Nucleus accumbens (tissue), 56 donors: ENCODE measurements at regions not wholly inside any gene's neighbourhood (a gene's known extent, or its start where the extent isn't known, plus 50 kb on each side); places are given as distances from the start of the nearest gene placed in this dataset.
"Not testable (repeated sequence)": the region's sequence is repeated elsewhere in the genome, so short reads cannot be mapped to it uniquely, and the experiment has no call there.

Experiments
- DNase-seq, 56 donors: peaks; one replicate each; lab custom pipeline; 2025; lab: John Stamatoyannopoulos, UW

DNA sequence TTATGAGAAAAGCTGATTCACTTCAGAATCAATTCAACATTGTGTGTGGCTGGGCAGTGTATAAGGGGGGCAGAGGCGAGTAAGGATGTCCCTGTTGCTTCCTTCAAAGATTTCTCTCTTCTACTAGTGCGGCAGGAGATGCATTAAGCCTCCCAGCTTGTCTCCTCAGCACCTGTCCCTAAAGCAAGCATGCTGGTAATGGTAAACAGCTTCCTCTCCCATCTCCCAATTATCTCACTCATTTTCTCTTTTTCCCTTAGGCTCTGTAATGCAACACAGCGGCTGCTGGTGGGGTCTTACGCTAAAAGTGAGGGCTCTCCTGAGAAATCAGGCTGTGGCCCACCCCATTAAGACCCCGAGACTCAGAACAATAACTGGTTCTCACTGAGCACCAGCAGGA lies 306.4 kb upstream of the ROPN1 start:
- no peak for DNase-seq

DNA sequence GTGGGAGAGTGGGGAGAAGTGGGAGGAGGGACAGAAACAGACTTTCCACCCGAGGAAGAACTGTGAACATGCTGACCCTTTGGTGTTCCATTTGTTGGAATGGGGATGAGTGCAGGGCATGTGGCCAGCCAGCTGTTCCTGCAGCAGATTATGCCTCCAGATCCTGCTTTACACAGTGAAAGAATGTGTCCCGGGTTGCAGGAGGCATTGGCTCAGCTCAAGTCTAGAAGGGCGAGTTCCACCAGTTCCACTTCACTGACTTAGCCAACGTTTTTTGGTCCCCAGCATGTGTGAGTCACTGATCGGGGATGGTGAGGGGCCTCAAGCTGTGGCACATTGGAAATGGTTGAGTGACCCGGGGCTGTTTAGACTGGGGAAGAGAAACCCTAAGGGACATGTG lies 307.0 kb upstream of the ROPN1 start:
- no peak for DNase-seq

DNA sequence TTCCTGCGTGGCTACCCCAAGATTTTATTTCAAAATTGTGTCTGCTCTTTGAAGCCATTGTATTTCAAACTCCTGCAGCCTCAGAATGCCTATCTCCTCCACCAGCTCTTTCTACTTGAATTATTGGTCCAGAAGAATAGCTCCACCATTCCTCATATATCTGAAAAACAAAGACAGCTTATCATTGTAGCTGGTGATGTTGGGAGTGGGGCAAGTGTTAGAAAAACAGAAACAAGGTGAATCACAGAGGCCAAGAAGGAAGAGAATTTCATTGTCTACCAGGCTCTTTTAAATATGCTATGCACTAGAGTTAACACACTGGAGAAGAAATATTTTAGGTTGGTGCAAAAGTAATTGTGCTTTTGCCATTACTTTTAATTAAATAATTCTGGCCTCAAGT lies 307.9 kb upstream of the ROPN1 start:
- DNase-seq, result no peak

DNA sequence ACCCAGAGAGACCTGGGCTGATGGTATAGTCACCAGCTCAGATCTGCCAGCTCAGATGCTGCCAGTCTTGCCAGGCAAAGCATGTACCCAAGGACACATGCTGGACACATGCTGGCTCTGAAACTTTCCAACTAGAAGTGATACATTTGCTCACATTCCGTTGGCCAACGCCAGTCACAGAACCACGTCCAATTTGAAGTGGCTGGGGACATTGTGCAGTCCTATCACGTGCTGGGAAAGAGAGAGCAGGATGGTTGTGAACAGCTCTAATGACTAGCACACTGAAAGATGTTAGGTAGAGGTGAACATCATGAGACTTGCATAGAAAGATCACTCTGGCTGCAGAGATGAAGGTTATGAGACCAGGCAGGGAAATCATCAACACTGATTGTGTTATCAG lies 308.5 kb upstream of the ROPN1 start:
- DNase-seq, result no peak

DNA sequence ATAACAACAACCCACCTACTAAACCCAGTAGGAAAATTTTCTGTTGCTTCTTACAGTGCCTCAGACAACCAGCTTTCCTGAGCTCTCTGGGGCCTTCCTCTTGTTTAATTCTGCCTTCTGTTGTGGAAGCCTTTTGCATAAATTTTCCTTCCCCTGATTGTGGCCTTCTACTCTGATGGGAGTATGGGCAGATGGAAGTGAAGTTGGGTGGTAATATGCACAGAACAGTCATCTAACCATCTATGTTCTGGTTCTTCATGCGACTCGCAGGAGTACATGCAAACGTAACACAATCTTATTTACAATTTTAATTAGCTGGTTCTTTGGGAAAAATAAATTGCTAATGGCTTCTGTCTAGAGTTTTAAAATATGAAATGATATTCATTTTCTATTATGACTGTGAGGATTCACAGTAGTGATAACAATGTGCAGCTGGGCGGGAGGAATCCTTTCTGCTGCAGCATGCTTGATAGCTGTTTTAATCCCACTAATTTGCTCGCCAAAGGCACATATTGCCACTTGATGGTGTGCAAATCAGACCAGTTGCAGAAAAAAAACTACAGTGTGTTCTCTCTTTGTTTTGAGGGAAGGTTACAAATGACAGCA lies 311.5 kb upstream of the ROPN1 start:
- DNase-seq, result no peak

DNA sequence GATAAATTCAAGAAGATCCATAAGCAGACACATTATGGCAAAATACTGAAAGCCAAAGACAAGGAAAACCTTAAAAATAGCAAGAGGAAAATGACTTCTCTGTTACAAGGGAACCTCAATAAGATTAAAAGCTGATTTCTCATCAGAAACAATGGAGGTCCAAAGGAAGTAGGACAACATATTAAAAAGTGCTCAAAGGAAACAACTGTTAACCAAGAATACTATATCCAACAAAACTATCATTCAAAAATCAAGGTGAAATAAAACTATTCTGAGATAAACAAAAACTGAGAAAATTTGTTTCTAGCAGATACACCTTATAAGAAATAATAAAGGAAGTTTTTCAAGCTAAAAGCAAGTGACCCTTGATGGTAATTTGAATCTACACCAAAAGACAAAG lies 314.7 kb upstream of the ROPN1 start:
- DNase-seq, result no peak

DNA sequence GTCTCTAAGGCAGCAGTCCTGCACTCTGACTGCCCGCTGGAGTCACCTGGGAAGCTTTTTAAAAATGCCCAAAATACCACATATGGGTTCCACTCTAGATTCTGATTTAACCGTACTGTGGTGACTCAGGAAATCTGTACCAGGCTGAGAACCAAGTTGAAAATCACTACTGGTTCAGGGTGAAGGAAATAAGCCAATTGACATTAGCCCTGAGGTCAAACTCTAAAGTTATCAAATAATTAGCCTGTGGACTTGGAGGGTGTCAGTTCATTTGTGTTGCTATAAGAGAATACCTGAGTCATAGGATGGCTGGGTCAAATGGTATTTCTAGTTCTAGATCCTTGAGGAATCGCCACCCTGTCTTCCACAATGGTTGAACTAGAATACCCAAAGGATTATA lies 321.7 kb upstream of the ROPN1 start:
- no peak for DNase-seq

DNA sequence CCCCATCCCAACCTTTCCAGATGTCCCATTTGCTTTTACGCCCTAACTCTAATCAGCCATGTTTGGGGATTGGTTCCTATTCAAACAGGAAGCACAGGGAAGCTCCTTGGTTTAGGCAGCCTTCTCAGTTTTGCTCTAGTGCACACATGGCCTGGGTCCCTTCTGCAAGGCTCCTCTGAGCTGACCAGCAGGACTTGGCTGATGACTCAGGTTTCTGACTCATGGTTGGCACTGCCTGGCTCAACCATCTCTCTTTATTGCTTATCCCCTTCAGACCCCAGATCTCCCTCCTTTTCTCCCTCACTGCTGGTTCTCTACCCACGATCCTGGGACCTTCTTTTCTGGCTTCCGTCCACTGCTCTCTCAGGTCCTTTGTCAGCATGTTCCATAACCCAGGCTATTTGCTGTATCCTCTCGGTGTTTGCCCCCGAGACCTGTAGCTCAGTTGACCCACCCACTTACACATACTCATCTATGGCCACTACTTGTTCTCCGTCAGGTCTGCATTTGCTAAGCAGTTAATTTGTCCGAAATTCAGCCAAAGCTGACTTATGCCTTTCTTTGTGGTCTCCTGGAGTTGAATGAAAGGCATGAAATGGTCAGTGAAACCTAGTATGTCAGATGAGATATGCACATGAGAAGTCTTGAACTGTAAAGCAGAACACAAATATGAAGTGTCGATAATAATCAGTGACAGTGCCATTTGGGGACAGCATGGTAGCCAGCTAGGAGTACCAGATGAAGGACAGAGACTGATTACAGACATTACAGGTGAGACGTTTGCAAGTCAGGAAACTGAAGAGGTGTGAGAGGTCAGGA lies 323.5 kb upstream of the ROPN1 start:
- DNase-seq, result peak in 1 of 56 donors; percentile 39

DNA sequence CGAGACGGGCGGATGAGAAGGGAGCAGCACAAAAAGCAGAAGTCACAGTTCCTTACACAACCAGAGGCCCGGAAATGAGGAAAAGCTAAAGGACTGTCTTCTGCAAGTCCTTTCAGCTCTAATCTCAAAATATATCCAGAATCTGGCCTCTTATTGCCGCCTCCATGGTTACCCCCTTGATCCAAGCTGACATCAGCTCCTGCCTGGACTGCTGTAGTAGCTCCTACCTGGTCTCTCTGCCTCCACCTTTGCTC lies 324.0 kb upstream of the ROPN1 start:
- no peak for DNase-seq

DNA sequence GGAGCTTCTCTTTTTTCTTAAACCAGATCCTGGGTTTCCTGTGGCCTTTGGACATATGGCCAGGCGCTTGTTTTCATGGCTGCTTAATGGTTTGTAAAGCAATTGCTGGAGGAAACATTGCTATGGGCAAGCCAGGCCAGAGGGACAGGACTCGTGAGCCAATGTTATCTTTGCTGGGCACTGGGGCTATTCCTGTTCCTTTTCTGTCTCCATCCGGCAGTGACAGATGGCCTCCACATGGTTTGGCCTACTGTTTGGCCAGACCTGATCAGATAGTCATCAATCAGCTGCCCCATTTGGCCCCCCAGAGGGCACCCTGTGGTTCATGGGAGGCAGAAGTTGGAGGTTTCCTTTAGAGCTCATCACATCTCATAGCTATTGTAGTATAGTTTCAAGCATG lies 326.1 kb upstream of the ROPN1 start:
- DNase-seq, result no peak

DNA sequence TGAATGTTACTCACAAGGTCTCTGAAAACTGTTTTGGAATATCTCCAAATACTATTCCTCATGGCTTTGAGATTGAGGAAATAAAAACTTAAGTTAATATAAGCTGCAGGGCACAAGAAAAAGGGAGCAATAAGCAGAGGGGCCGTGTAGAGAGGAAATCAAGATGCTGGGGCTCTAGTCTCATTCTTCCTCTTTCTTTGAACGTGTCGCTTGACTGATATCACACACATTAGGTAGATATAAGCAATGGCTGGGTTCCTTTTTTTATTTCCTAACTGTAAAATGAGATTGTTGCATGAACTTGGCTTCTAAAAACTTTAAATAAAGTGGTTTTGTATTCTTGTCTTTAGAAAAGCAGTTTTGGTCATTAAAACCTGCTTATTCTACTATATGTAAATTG lies 326.7 kb upstream of the ROPN1 start:
- no peak for DNase-seq

DNA sequence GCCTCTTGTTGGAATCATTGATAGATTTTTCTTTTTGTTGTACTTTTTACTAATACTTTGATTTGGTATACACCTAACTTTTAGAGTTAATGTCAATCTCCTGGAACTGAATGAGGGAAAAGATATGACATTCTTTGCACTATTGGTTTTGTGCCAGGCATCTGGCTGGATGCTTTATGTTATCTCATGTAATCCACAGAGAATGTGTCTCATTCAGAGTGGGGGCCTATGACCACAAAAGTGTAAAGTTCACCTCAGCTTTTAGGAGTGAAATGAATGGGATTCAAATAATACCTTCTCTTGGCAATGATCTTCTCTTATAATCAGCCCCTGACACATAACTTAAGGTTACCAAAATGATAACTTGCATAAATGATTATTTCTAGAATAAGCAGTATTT lies 329.1 kb upstream of the ROPN1 start:
- DNase-seq, result no peak

DNA sequence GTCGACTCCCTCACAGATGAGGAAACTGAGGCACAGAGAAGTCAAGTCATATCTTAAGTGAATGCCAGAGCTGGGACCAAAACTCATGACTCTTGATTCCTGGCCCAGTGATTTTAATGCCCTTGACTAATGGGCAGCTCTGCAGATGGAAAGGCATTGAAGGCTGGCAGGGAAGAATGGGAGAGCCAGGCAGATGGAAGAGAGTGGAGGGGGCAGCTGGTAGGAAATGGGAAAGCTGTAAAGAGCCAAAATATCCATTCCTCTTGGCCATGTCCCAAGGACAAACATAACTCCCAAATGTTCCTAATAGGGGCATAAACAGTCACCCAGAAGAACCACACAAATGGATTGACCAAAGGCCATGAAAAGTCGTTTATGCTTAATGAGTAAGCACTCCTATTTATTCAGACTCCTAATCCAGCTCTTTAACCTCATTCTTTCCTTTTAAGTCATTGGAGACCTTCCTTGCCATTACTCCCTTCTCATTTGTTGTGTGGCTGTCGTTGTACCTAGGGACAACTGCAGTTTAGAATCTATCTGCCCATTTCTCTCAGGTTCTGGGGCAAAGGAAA lies 330.5 kb upstream of the ROPN1 start:
- DNase-seq, result no peak

DNA sequence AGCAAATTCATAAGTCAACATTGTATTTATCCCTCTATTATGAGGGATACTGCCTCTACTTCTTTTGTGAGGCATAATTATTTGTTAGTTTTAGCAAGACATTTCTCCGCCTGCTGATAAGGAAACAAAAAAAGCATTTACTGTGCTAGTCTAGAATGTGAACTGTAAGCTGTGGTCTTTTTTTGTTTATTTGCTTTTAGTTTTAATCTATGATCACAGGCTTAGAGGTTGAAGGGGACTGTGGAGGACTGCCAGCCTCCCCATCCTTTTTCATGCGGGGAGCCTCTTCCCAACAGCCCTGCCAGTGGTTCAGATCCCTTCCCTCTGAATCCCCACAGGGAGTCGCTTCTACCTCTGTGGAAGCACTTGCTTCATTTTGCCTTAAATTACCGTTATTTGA lies 331.0 kb upstream of the ROPN1 start:
- no peak for DNase-seq

DNA sequence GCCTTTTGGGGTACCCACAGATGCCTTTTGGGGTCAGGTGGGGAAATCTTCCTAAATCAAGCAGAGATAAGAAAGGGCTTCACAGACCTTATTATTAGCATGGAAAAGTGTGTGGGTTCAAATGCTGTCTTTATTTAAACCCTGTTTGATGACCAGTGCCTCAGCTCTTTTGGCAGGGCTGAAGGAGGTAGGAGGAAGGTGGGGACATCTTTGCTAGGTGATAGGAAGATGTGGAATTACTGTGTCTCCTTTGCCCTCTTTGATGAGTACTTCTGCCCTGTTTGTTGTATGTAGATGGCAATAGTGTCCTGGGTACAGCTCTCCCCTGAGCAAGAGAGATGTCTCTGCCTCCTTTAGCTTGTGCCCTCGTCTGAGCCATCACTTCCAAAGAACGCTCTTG lies 333.3 kb upstream of the ROPN1 start:
- DNase-seq, result no peak

DNA sequence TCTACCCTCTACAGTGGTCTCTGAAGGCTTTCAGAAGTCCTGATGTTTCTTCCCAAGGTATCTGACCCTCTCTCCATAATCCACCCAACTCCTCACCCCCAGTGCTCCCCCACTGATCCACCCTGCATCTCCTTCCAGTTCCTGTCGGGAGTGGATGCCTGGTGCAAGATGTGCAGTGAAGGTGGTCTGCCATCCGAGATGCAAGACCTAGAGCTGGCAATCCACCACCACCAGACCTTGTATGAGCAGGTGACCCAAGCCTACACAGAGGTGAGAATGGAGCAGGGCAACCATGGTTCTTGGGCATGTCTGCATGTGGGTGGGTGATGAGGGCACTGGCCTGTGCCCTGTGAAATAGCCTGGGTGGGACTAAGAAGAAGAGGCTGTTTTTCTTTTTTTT lies 337.8 kb upstream of the ROPN1 start:
- no peak for DNase-seq

DNA sequence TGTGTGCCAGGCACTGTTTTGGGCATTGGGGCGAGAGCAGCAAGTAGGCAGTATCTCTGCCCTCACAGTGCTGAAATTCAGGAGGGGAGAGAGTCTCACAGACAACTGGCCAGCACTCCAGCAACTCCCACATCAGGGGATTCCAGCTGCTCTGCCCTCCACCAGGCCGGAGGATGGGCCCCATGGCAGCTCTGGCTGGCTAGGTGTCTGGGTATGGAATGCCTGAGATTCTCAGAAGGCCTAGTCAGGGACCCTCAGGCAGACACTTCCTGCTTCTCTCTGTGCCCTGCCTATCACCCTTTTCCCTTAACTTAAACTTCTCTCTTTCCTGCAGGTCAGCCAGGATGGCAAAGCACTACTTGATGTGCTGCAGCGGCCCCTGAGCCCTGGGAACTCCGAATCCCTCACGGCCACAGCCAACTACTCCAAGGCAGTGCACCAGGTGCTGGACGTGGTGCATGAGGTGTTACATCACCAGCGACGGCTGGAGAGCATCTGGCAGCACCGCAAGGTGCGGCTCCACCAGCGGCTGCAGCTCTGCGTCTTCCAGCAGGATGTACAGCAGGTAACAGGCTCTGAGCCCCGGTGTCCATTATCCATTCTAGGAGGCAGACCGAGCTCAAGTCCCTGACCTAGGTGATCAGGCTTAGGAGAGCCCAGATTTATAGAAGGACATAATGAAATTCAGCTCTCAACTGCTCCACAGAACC lies 342.2 kb upstream of the ROPN1 start:
- no peak for DNase-seq

DNA sequence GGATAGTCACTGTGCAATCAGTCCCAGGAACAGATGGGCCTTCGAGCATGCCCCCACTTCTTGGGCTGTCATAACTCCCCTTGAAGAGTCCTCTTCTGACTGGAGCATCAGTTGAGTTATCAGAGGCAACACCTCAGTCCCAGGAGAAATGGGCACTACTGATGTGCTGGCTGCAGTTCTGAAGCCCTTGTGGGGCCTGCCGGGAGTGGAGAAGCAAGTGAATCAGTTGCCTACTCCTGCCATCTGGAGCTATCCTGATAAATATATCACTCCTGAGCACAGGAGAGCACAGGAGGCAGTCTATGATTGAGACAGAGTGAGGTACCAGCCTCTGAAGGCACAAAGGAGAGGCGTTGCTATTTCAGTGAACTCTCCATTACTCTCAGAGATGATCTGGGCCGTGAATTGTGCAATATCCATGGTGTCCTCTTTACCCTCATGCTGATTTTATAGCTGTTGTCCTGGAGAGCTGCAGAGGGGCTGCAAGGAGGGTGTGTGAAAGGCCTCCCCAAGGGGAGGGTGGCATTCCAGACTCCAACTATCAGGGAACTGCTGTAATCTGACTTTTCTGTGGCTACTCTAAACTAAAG lies 344.2 kb upstream of the ROPN1 start:
- DNase-seq, result no peak

DNA sequence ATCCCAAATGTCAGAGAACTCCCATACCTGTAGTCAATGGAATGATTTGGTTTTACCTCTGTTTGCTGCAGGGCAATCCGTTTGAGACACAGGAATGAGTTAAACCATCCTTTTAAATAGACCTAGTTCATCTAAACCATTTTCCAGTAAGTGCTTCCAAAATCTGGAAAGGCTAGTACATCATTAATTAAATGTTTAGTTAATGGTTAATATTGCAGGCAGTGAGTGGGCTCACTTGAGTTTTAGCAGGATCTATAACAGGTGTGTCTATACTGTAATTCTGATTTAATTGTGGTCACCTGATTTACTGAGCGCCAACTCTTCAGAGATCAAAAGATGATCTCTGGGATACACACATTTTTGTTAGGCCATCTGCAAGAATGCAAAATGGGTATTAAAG lies 353.9 kb upstream of the ROPN1 start:
- no peak for DNase-seq

DNA sequence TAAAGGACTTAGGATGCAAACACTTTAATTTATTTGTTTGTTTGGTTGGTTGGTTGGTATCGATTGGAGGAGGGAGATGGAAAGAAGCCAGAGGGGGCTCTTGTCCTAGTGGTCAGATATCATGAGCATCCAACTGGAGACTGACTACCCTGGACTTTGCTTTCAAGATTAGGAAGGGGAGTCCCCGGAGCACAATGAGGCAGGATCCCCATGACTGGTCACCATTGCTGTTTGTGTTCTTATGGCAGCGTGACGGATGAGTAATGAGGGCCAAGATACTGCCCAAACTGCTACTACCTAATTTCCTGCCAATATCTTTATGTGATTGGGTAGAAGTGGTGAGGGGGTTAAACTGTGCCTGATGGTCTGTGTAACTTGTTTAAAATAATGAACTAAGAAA lies 354.6 kb upstream of the ROPN1 start:
- no peak for DNase-seq

DNA sequence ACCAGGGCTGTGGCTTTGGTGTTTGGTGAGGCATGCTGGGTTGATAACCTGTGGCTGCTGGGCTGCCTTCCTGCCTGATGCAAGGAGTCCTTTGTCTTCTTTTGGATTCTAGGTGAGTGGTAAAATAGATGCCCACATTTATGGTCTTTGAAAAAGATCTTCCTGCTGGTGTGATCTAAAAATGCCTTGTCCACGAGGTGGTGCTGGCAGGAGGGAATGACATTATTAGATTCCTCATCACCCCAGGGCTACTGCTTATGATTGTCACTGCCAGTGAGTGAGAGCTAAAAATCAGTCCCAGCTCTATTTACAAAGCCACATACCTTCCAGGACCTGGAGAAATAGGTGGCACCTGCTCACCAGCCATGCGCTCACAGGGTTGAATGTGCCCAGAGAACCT lies 355.5 kb upstream of the ROPN1 start:
- DNase-seq, result no peak

DNA sequence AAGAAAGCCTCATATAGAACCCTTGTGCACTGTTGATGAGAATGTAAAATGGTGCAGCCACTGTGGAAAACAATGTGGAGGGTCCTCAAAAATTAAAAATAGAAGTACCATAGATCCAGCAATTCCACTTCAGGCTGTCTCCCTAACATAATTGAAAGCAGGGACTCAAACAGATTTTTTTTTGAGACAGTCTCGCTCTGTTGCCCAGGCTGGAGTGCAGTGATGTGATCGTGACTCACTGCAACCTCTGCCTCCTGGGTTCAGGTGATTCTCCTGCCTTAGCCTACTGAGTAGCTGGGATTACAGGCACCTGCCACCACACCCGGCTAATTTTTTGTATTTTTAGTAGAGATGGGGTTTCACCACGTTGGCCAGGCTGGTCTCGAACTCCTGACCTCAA lies 356.6 kb upstream of the ROPN1 start:
- not testable (repeated sequence) for DNase-seq
